Activated T-helper 17 cell treated with anti-CD3 and anti-CD28 coated beads, Interleukin-2, amount 50 U/mL, for 72 hours (primary cell): ENCODE measurements at regions not wholly inside any gene's neighbourhood (a gene's known extent, or its start where the extent isn't known, plus 50 kb on each side); places are given as distances from the start of the nearest gene placed in this dataset.
A peak's percentile ranks its signal among the peaks of the same experiment; 100 is the strongest.

Source experiments
- ATAC-seq: fragments of 150-1000 bp; cut with Tn5 transposase; replicated peaks from 2 replicates; pipeline ENCODE4 v1.10.0; 2021; ENCODE audit warnings: mild to moderate bottlenecking, moderate library complexity
- H3K27ac Mint-ChIP-seq: one replicate; pipeline ENCODE4 v1.8.0; 2022; ENCODE audit warnings: mixed read lengths
- H3K27me3 Mint-ChIP-seq: one replicate; pipeline ENCODE4 v1.8.0; 2022; ENCODE audit warnings: mixed read lengths
- H3K36me3 Mint-ChIP-seq: one replicate; pipeline ENCODE4 v1.8.0; 2022; ENCODE audit warnings: low read depth, mild to moderate bottlenecking, mixed read lengths
- H3K4me1 Mint-ChIP-seq: one replicate; pipeline ENCODE4 v1.8.0; 2022; ENCODE audit warnings: mixed read lengths
- H3K4me3 Mint-ChIP-seq: one replicate; pipeline ENCODE4 v1.8.0; 2022; ENCODE audit warnings: mild to moderate bottlenecking, mixed read lengths
- H3K9me3 Mint-ChIP-seq: one replicate; pipeline ENCODE4 v1.8.0; 2022; ENCODE audit warnings: mixed read lengths

DNA sequence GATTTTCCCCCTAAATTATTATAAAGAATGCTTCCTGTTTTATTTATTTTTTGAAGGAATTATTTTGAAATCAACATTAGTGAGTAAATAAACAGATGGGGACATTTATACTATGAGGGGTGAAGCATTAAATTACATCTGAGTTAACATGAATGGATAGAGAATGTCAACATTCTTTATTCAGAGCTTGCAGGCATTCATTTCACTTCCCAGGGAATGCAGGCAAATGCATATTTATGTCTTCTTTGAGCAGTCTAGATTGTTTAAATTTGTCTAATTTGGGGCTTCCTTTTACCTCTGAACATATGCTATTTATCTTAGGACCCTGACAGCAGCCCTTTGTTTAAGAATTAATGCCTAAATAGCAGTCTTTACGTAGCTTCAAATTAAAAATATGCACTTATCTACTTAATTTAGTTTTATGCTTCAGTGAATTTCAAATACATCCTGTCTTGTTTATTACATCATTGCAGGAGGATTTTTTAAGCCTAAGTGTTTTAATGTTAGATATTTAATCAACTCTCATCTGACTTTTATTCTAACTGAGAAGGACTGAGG, 630.5 kb upstream of the LMCD1 start:
- H3K27ac Mint-ChIP-seq = no peak overlapping the region
- no peak overlapping the region for H3K4me3 Mint-ChIP-seq
- no peak for ATAC-seq
- no peaks in the 10 kb centered on the region for H3K9me3 Mint-ChIP-seq
- no peaks in the 10 kb centered on the region for H3K36me3 Mint-ChIP-seq
- H3K27me3 Mint-ChIP-seq = no peaks in the 10 kb centered on the region
- no peaks in the 10 kb centered on the region for H3K4me1 Mint-ChIP-seq

DNA sequence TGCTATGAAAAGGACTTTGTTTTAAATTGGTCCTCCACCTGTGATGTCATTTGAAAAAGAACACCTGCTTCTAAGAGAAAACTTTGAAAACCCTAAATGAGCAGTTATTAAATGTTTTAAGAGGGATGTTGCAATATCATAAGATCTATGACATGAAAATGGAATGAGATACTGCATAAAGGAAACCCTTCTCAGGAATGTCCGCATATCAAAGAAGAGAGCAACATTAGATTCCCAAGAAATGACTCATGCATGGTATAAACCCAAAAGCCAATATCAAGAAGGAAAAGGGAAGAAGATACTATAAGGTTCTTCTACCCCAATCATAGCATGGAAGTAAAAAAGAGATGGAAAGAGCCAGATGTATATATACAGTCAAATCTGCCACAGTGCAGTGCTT, 627.5 kb upstream of the LMCD1 start:
- Mint-ChIP-seq H3K27me3 (no peaks in the 10 kb centered on the region), H3K36me3 (no peaks in the 10 kb centered on the region), H3K4me3 (no peak overlapping the region), H3K9me3 (no peaks in the 10 kb centered on the region), H3K4me1 (peaks cover 5% of the 10 kb centered on the region), H3K27ac (no peak overlapping the region)
- ATAC-seq = no peak

DNA sequence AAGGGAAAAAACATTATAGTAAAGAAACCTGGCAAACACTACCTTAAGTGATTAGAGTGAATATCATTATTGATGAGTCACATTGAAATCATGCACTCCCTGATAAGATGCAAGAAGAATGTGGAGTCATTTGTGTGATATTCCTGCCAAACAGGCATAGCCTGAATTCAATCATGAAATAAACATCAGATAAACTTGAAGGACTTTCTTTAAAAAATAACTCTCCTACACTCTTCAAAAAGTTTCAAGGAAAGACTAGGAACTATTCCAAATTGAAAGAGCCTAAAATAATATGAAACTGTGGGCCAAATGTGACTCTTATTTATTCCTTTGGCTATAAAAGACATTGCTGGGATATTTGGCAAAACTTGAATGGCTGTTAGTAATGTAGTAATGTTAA, 625.7 kb upstream of the LMCD1 start:
- no peaks in the 10 kb centered on the region for H3K36me3 Mint-ChIP-seq
- peaks cover 7% of the 10 kb centered on the region for H3K4me1 Mint-ChIP-seq

DNA sequence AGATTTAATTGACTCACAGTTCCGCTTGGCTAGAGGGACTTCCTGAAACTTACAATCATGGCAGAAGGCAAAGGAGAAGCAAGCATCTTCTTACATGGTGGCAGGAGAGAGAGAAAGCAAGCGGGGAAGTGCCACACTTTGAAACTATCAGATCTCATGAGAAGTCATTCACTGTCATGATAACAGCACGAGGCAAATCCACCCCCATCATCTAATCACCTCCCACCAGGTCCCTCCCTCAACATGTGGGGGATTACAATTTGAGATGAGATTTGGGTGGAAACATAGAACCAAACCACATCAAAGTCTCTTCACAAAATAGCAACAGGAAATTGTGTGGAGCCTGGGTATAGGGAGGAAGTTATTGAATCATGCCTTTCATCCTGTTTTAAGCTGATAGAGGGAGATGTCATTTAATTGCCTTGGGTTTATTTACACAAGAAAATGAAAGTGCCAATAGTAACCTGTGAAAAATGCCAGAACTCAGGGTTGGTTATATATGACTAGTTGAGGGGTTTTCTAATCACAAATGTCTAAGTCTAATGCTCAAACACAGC, 624.8 kb upstream of the LMCD1 start:
- Mint-ChIP-seq H3K27me3 (no peaks in the 10 kb centered on the region), H3K4me1 (peaks cover 9% of the 10 kb centered on the region), H3K36me3 (no peaks in the 10 kb centered on the region), H3K9me3 (peaks cover 11% of the 10 kb centered on the region), H3K27ac (peak overlapping the region; percentile 55), H3K4me3 (peak overlapping the region; percentile 53)
- peak; percentile 76 for ATAC-seq

More for the DNA sequence above, 625.7 kb upstream of the LMCD1 start:
- Mint-ChIP-seq H3K27ac (no peak overlapping the region), H3K4me3 (no peak overlapping the region), H3K27me3 (no peaks in the 10 kb centered on the region), H3K9me3 (peaks cover 9% of the 10 kb centered on the region)
- ATAC-seq = no peak

DNA sequence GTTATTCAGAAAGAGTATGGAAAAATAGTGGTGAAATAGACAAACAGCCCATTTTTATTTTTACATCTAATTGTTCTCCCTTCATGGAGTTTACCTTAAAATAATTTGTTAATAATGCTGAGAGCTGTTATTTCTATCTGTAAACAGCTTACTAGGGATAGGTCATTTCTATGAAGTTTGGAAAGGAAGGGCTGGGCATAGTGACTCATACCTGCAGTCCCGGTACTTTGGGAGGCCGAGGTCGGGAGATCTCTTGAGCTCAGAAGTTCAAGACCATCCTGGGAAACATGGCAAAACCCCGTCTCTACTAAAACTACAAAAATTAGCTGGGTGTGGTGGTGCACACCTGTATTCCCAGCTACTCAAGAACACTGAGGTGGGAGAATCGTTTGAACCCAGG, 624.3 kb upstream of the LMCD1 start:
- no peak for ATAC-seq
- Mint-ChIP-seq H3K27me3 (no peaks in the 10 kb centered on the region), H3K4me3 (peak overlapping the region; percentile 53)

DNA sequence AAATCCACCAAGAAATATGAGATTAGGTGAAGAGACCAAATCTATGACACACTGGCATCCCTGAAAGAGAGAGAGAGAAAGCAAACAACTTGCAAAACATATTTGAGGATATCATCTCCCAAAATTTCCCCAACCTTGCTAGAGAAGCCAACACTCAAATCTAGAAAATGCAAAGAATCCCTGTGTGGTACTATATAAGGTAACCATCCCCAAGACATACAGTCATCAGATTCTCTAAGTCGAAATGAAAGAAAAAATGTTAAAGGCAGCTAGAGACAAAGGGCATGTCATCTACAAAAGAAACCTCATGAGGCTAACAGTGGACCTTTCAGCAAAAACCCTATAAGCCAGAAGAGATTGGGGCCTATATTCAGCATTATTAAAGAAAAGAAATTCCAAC, 622.1 kb upstream of the LMCD1 start:
- Mint-ChIP-seq H3K4me1 (peaks cover 9% of the 10 kb centered on the region), H3K36me3 (no peaks in the 10 kb centered on the region), H3K27ac (no peak overlapping the region), H3K9me3 (peaks cover 19% of the 10 kb centered on the region), H3K4me3 (no peak overlapping the region), H3K27me3 (no peaks in the 10 kb centered on the region)
- peak; percentile 43 for ATAC-seq

More for the DNA sequence above, 624.3 kb upstream of the LMCD1 start:
- Mint-ChIP-seq H3K4me1 (peaks cover 9% of the 10 kb centered on the region), H3K36me3 (no peaks in the 10 kb centered on the region), H3K9me3 (peaks cover 11% of the 10 kb centered on the region), H3K27ac (no peak overlapping the region)

DNA sequence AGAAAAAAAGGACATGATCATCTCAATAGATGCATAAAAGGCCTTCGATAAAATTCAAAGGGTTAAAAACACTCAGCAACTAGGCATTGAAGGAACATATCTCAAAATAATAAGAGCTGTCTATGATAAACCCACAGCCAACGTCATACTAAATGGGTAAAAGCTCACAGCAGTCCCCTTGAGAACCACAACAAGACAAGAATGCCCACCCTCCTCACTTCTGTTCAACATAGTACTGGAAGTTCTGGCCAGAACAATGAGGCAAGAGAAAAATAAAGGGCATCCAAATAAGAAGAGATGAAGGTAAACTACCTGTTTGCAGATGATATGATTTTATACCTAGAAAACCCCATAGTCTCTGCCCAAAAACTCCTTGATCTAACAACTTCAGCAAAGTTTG, 619.7 kb upstream of the LMCD1 start:
- H3K9me3 Mint-ChIP-seq = peaks cover 30% of the 10 kb centered on the region
- no peaks in the 10 kb centered on the region for H3K36me3 Mint-ChIP-seq
- H3K4me1 Mint-ChIP-seq = peaks cover 4% of the 10 kb centered on the region
- H3K4me3 Mint-ChIP-seq = no peak overlapping the region
- no peak for ATAC-seq
- no peak overlapping the region for H3K27ac Mint-ChIP-seq
- no peaks in the 10 kb centered on the region for H3K27me3 Mint-ChIP-seq

DNA sequence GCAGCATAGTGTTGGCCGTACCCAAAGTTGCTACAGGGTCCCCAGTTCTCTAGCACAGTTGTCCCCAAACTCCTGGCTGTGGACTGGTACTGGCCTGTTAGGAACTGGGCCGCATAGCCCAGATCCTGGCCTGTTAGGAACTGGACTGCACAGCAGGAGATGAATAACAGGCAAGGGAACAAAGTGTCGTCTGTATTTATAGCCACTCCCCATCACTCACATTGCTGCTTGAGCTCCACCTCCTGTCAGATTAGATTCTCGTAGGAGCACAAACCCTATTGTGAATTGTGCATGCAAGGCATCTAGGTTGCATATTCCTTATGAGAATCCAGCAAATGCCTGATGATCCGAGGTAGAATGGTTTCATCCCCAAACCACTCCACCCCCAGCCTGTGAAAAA, 604.0 kb upstream of the LMCD1 start:
- H3K9me3 Mint-ChIP-seq = peaks cover 3% of the 10 kb centered on the region

DNA sequence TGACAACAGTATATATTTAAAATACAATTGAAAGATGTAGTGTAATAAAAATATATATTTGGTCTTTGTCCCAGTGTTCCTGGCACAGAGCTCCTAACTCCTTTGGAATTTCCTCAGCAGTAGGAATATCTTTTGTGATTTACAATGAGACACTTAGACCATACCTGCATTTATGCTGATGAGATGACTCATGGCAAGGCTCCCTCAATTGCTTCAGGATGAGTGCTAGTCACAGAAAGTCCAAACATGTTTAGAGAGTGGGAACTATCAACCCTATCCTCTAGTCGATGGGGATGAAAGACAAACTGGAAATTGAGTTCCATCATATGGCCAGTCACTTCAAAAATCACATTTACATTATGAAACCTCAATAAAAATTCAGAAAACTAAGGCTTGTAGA, 588.3 kb upstream of the LMCD1 start:
- peaks cover 3% of the 10 kb centered on the region for H3K9me3 Mint-ChIP-seq
- H3K27ac Mint-ChIP-seq = no peak overlapping the region
- H3K4me3 Mint-ChIP-seq = no peak overlapping the region
- H3K4me1 Mint-ChIP-seq = peaks cover 5% of the 10 kb centered on the region
- peaks cover 3% of the 10 kb centered on the region for H3K27me3 Mint-ChIP-seq
- H3K36me3 Mint-ChIP-seq = no peaks in the 10 kb centered on the region
- no peak for ATAC-seq

More for the DNA sequence above, 604.0 kb upstream of the LMCD1 start:
- no peaks in the 10 kb centered on the region for H3K4me1 Mint-ChIP-seq
- H3K4me3 Mint-ChIP-seq = no peak overlapping the region
- no peaks in the 10 kb centered on the region for H3K27me3 Mint-ChIP-seq
- H3K27ac Mint-ChIP-seq = no peak overlapping the region
- H3K36me3 Mint-ChIP-seq = no peaks in the 10 kb centered on the region
- no peak for ATAC-seq

DNA sequence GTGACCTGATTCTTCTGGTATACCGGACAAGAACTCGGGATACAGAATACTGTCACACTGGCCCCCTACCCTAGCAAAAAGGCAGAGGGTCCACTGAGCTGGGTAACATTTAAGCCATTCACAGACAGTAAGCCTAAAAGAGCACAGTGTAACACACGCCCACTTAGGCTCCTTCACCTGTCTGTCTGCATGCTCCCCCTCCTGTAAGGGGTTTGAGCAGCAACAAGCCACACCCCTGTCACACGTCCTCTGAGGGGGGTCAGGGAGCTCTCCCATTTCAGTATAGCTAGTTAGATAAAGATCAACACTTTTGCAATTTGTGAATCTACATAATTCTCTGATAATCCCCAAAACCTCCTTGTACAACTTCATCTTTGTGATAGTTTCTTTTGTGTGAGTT, 586.3 kb upstream of the LMCD1 start:
- Mint-ChIP-seq H3K27ac (no peak overlapping the region), H3K4me1 (peaks cover 5% of the 10 kb centered on the region), H3K36me3 (no peaks in the 10 kb centered on the region), H3K27me3 (peaks cover under 1% of the 10 kb centered on the region), H3K4me3 (no peak overlapping the region), H3K9me3 (peaks cover 3% of the 10 kb centered on the region)
- no peak for ATAC-seq

DNA sequence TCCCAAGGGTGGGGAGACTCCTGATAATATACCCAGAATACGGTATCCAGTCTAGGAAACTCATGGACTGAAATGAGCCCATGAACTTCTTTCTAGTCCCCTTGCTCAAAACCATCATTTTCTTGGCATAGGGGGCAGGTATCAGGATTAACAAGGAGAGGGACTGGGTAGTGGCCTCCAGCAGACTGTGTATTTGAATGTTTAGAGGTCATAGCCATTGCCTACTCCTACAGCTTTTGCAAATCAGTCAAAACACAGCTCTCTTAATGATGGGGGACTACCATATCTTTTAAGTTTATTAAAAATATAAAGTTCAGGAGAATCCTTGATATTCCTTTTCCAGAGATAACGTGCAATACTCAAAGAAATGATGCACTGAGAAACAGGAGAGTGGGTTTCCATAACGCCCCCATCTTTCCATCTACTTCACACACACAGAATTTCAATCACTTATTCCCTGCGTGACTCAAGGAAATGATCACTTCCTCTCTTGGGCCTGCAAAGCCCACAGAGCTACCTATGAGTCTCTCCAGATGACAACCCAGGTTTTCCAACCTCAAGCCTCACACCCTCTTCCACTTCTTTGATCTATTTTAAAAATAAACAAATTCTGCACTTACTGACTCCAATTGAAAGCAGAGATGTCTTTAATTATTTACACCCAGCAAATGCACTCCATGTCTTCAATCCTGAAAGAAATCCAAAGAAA, 584.0 kb upstream of the LMCD1 start:
- peak; percentile 90 for ATAC-seq
- no peaks in the 10 kb centered on the region for H3K27me3 Mint-ChIP-seq
- no peak overlapping the region for H3K4me3 Mint-ChIP-seq
- no peak overlapping the region for H3K27ac Mint-ChIP-seq
- no peaks in the 10 kb centered on the region for H3K9me3 Mint-ChIP-seq
- no peaks in the 10 kb centered on the region for H3K36me3 Mint-ChIP-seq
- H3K4me1 Mint-ChIP-seq = peaks cover 5% of the 10 kb centered on the region

DNA sequence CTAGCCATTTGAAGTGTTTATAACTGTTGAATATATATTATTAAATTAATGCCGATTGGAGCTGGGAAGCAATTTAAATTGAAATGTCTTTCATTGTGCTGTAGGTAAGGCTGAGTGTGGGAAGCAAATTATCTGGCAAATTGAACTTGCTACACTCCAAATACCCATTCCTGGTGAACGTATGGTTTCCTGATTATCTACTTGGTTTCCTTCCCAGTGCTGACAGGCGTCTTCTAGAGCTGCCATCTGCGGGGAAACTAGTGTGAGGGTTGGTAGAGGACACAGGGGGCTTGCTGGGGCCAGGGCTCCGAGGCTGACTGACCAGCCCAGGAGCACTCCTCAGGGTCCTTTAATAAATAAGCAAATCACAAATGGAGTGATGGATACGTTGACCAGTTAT, 581.4 kb upstream of the LMCD1 start:
- Mint-ChIP-seq H3K4me1 (peaks cover 5% of the 10 kb centered on the region), H3K36me3 (no peaks in the 10 kb centered on the region), H3K27me3 (no peaks in the 10 kb centered on the region), H3K4me3 (no peak overlapping the region), H3K27ac (no peak overlapping the region), H3K9me3 (no peaks in the 10 kb centered on the region)
- no peak for ATAC-seq

DNA sequence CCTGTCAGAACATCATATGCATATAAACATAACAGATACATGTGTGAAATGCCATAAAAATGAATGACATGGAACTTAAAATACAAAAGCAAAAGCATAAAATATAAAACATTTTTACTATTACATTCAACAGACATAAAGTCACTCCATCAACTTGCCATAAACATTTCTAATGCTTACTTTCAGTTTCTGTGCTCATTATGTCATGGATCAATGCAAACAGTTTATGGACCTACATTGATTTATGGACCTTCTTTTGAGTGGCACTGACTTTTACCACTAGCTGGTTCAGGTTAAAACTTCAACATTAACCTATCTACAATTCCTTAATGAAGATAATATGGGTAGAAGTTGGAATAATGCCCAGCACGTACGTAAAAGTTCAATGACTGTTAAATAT, 577.4 kb upstream of the LMCD1 start:
- Mint-ChIP-seq H3K9me3 (no peaks in the 10 kb centered on the region), H3K27me3 (no peaks in the 10 kb centered on the region), H3K27ac (no peak overlapping the region), H3K36me3 (no peaks in the 10 kb centered on the region), H3K4me1 (no peaks in the 10 kb centered on the region), H3K4me3 (no peak overlapping the region)
- ATAC-seq = no peak

DNA sequence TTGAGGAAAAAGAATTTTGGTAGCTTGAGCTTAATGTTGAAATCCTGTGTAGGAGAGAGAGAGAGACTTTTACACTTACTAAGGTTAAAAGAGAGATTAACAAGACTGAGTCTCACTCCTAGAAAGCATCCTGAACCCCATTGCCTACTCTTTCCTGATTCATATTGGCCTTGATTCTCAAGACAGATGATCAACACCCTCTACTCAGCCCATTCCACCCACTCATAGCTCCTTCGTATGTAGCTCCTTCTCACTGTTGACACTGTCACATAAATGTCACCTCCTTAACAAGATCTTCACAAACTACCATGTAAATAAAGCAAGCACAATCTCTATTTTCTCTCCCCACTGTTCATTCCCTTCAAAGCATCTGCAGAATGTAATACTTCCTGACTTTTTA, 574.6 kb upstream of the LMCD1 start:
- Mint-ChIP-seq H3K4me3 (no peak overlapping the region), H3K9me3 (no peaks in the 10 kb centered on the region), H3K27ac (no peak overlapping the region), H3K4me1 (no peaks in the 10 kb centered on the region), H3K36me3 (no peaks in the 10 kb centered on the region), H3K27me3 (no peaks in the 10 kb centered on the region)
- ATAC-seq = peak; percentile 54

DNA sequence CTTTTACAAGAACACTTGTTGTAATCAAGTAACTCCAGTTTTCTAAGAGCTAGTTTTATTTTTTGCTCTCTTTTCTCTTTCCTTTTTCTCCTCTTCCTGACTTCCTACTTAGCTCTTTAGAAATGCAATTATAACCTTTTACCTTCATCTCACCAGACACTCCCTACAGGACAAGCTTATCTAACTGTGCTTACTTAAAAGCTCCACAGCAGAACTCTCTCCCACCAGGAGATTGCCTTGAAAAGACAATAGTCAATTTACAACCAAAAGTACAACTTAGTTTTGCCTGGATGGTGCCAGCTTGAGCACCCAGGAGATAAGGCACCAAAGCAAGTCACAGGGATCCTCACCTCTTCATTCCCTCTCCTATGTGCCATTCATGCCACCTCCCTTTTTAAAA, 573.8 kb upstream of the LMCD1 start:
- H3K4me3 Mint-ChIP-seq = no peak overlapping the region
- H3K36me3 Mint-ChIP-seq = no peaks in the 10 kb centered on the region
- H3K27ac Mint-ChIP-seq = no peak overlapping the region
- no peak for ATAC-seq
- H3K4me1 Mint-ChIP-seq = no peaks in the 10 kb centered on the region
- H3K27me3 Mint-ChIP-seq = no peaks in the 10 kb centered on the region
- no peaks in the 10 kb centered on the region for H3K9me3 Mint-ChIP-seq
